GM18867 (cell line): ENCODE measurements at regions not wholly inside any gene's neighbourhood (a gene's known extent, or its start where the extent isn't known, plus 50 kb on each side); places are given as distances from the start of the nearest gene placed in this dataset.

Experiments
- ATAC-seq: cut with Tn5 transposase; IDR thresholded peaks from one replicate; pipeline ENCODE4 v1.9.1; 2021; ENCODE audit warnings: mild to moderate bottlenecking, moderate library complexity; ENCODE audit not compliant: unreplicated experiment

GRCh38 chr1:222117809-222118208 lies 375.9 kb upstream of the DUSP10 start:
- no peak for ATAC-seq

GRCh38 chr1:222114536-222115156 lies 372.8 kb upstream of the DUSP10 start:
- no peak for ATAC-seq

GRCh38 chr1:222109836-222110235 lies 367.9 kb upstream of the DUSP10 start:
- ATAC-seq: no peak

DNA sequence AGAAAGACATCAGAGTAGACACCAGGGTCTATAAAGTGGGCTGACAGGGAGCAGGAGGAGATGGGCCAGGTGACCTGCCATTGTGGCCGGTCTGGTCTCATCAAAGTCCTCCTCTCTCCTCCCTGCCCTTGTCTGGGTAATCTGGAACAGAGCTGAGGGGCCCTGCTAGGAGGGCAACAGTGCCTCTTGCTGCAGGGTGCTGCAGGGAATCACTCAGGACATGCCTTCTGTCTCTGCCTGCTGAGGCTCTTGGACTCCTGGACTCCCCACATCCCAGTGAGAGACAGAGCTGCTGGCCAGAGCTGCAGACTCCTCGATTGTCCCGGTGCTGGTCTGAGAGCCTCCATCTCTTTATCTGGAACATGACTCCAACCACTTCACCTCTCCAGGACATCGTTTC lies 366.1 kb upstream of the DUSP10 start:
- no peak for ATAC-seq

DNA sequence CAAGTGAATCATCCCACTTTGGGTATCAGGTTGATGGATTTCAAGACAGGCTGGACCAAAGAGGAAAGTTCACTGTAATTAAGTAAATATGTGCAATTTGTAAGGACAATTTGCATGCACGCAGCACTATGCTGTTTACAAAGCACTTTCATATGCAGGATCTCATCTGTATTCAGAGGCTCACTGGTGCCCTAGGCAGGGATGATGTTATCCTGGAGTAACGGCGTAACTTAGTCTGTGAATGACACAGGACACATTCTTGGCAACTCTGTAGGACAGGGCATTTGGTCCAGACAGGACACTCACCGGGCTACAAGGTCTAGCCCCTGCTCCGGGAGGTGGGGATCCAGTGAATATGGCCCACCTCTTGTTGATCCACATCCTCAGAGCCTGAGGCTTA lies 365.4 kb upstream of the DUSP10 start:
- ATAC-seq: no peak

DNA sequence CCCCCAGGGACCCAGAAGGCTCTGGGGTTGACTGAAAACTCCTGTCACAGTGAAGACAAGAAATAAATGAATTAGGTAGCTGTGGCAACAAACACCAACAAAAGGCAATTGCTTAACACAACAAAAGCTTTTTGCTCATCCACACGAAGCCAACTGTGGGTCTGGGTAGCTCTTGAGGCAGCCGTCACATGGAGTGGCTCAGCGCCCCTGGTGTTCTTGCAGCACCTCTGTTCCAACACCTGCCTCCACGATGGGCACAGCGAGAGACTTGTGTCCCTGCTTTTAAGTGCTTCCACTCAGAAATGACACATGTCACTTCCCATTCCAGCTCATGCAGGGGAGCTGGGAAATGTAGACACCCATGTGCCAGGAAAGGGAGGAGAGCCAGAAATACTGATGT lies 364.5 kb upstream of the DUSP10 start:
- ATAC-seq: no peak

DNA sequence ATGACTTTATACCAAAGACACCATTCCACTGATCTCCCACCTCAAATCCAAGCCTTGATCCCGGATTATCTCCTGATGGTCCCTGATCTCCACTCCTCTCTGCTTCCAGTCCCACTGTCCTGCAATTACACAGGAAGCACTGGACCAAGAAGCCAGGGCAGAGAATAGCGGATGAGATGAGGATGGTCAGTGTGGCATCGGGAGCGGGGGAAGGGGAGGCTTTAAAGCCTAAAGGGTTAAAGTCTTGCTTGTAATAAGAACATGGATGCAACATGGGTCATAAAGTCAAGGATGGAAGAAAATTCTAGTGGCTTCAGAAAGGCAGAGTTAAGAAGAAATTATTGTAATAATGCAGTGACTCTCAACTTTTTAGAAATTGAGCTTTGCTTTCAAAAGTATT lies 364.0 kb upstream of the DUSP10 start:
- no peak for ATAC-seq

GRCh38 chr1:222105393-222105737 lies 363.5 kb upstream of the DUSP10 start:
- peak; percentile 59 for ATAC-seq

- ATAC-seq: peak; percentile 7
Observed at GRCh38 chr1:222104694-222105392, 363.0 kb upstream of the DUSP10 start.

GRCh38 chr1:222104097-222104496 lies 362.2 kb upstream of the DUSP10 start:
- no peak for ATAC-seq

- no peak for ATAC-seq
Observed at GRCh38 chr1:222099746-222100145, 357.9 kb upstream of the DUSP10 start.

DNA sequence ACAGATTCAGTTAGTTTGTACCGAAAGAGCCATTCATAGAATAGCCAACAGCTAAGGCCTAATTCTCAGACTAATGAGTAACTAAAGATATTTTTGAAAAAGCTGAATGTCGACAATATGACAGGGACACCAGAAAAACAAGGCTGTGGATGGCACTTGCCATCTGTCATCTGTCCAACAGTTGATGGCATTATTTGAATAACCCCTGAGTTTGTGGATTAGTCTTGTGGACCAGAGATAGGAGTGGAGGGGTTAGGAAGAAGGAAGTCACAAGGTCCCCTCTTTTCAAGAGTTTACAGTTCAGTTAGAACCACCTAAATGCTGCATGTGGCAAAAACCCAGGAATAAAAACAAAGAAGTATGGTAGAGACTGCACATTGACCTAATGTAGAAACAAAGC lies 356.5 kb upstream of the DUSP10 start:
- no peak for ATAC-seq

DNA sequence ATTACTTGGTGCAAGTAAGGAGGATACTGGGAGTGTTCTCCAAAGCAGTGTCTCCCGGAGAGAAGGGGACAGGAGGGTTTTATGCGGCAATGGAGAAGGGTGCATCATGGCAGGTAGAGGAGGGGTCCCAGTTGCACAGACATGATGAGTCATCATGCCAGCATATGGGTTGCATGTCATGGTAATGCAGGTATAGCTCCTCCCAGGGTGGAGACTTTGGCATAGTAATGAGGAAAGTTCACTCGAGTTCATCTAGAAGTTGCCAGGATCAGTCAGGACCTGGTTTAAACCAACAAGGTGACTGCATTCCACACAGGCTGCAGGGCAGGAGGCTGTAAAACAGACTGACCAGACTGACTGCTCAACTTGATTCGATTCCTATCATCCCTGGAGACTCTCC lies 355.7 kb upstream of the DUSP10 start:
- ATAC-seq: no peak

DNA sequence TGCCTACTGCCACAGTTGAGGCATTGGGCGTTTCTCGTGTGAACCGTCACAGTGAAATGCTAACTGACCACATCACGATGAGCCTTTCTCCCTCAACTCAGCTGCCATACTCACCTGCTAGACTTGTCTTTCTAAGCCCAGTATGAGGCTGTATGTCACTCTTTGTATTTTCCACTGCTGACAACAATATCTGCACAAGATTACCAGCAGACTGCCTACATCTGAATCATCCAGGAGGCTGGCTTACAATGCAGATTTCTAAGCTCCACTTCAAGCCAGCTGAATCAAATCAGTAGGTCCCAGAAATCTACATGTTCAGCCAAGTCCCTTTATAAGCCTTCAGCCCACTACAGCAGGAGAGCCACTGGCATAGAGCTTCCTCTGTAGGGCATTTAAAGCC lies 355.0 kb upstream of the DUSP10 start:
- no peak for ATAC-seq

DNA sequence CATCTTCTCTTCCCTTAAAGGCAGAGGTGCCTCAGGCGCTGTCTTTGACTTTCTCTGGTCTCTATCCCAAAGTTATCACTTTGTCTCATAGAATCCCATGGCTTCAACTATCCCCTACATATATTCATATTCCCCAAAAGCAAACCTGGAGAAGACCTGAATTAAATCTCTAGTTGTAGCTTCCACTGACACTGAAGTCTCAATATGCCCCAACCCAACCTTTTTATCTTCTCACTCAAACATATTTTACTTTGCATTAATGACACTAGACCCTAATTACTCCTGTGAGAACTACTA lies 354.5 kb upstream of the DUSP10 start:
- no peak for ATAC-seq

DNA sequence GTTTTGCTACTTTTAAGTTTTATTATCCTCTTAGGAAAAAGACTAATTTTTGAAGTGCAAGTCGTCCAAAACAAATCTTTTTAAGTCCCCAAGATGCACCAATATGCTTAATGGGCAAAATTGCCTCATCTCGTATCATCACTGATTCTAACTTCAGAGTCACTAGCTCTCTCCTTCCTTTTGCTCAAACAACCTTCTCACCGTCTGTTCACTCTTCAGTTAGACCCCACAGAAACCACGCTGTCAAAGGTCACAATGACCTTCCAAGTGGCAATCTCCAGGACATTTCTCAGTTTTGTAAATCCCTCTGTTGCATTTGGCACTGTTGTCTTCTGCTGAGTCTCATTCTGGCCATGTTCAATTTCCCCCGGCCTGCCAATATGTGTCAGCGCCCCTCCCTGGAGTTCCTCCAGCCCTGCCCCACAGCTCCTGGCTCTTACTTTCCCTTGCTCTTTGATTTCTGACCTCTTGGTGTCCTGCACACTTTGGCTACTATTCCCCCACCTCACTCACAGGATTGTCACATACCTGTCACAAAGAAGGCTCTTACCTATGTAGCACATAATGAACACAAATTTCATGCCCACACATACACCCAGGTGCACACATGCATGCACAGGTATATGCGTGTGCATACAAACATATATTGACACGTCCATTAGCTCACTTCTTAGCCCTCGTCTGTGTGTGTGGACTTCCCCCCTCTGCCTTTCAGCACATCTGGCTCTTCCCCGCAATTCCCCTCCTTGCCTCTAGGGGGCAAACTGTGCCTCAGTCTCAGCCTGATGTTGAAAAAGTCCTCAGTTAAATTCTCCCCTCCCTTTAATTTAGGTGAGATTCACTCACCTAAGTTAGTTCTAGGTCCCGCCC lies 354.0 kb upstream of the DUSP10 start:
- peak; percentile 86 for ATAC-seq

- ATAC-seq: no peak
Observed at GRCh38 chr1:222093518-222093917, 351.6 kb upstream of the DUSP10 start.

- no peak for ATAC-seq
Observed at GRCh38 chr1:222090103-222090502, 348.2 kb upstream of the DUSP10 start.

GRCh38 chr1:222087221-222087920 lies 345.5 kb upstream of the DUSP10 start:
- ATAC-seq: no peak

DNA sequence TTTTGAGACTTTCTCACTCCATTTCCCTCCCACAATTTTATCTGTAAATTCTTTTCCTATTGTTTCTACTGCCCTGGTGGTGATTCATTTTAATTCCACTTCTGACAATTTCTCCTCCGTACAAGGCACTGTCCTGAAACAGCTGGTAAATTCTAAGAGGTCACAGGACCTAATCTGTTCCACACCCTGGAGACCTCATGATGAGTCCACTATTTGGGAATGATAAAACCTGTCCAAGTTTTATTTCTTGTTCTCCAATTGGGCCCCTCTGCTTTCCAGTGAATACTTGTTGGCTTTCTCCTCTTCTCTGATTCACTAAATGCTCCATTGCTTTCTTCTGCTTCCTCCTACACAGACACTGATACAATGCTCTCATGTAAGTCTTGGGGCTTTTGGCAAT lies 343.1 kb upstream of the DUSP10 start:
- ATAC-seq: no peak

DNA sequence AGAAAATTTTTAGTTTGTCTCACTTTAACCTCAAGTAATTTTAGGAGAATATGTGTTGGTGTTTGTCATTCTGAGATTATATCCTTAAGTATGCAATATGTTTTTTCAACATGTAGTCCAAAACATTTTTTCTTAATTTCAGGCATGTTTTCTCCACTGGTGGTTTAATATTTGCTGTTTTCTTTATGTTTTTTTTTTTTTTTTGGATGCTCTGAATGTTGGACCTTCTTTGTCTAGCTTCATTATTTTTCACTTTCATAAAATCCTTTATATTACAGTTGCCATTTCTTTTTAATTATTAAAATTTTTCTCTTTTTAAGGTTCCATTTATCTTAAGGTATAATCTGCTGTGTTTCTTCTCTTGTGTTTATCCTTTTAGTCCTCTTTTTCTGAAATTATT lies 342.2 kb upstream of the DUSP10 start:
- no peak for ATAC-seq

GRCh38 chr1:222081859-222082258 lies 340.0 kb upstream of the DUSP10 start:
- ATAC-seq: no peak
